Fibroblast of mammary gland (primary cell): ENCODE measurements at regions not wholly inside any gene's neighbourhood (a gene's known extent, or its start where the extent isn't known, plus 50 kb on each side); places are given as distances from the start of the nearest gene placed in this dataset.
"Not testable (repeated sequence)": the region's sequence is repeated elsewhere in the genome, so short reads cannot be mapped to it uniquely, and the experiment has no call there.

Experiments
- DNase-seq: peaks from one replicate; pipeline ENCODE4 v3.0.0-alpha.2; 2010; ENCODE audit warnings: low read depth
- H3K4me3 ChIP-seq: 2 replicates; pipeline ENCODE4 v1.5.1; 2011; ENCODE audit warnings: low read depth, mild to moderate bottlenecking, low read length, moderate library complexity; ENCODE audit not compliant: control insufficient read depth
- TF ChIP-seq, protein P1 (sequence below): conservative IDR thresholded peaks from 2 replicates; pipeline ENCODE4 v1.5.1; 2011; ENCODE audit warnings: low read depth, low read length, inconsistent platforms; ENCODE audit not compliant: control insufficient read depth, insufficient read depth

GRCh38 chr19:30066781-30067759 lies 125.0 kb downstream of the URI1 start:
- no peak overlapping the region for H3K4me3 ChIP-seq
- TF ChIP-seq, protein P1, sequence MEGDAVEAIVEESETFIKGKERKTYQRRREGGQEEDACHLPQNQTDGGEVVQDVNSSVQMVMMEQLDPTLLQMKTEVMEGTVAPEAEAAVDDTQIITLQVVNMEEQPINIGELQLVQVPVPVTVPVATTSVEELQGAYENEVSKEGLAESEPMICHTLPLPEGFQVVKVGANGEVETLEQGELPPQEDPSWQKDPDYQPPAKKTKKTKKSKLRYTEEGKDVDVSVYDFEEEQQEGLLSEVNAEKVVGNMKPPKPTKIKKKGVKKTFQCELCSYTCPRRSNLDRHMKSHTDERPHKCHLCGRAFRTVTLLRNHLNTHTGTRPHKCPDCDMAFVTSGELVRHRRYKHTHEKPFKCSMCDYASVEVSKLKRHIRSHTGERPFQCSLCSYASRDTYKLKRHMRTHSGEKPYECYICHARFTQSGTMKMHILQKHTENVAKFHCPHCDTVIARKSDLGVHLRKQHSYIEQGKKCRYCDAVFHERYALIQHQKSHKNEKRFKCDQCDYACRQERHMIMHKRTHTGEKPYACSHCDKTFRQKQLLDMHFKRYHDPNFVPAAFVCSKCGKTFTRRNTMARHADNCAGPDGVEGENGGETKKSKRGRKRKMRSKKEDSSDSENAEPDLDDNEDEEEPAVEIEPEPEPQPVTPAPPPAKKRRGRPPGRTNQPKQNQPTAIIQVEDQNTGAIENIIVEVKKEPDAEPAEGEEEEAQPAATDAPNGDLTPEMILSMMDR, result no peak
- DNase-seq, result no peak

- not testable (repeated sequence) for DNase-seq
Measured at GRCh38 chr19:30067956-30068506, 126.0 kb downstream of the URI1 start.

GRCh38 chr19:30068528-30069395 lies 126.7 kb downstream of the URI1 start:
- H3K4me3 ChIP-seq, result no peak overlapping the region
- TF ChIP-seq, protein P1, result no peak
- DNase-seq, result no peak

More at GRCh38 chr19:30067956-30068506, 126.0 kb downstream of the URI1 start:
- not testable (repeated sequence) for H3K4me3 ChIP-seq

GRCh38 chr19:30069535-30070197 lies 127.6 kb downstream of the URI1 start:
- no peak overlapping the region for H3K4me3 ChIP-seq
- TF ChIP-seq, protein P1, result no peak
- DNase-seq, result no peak

DNA sequence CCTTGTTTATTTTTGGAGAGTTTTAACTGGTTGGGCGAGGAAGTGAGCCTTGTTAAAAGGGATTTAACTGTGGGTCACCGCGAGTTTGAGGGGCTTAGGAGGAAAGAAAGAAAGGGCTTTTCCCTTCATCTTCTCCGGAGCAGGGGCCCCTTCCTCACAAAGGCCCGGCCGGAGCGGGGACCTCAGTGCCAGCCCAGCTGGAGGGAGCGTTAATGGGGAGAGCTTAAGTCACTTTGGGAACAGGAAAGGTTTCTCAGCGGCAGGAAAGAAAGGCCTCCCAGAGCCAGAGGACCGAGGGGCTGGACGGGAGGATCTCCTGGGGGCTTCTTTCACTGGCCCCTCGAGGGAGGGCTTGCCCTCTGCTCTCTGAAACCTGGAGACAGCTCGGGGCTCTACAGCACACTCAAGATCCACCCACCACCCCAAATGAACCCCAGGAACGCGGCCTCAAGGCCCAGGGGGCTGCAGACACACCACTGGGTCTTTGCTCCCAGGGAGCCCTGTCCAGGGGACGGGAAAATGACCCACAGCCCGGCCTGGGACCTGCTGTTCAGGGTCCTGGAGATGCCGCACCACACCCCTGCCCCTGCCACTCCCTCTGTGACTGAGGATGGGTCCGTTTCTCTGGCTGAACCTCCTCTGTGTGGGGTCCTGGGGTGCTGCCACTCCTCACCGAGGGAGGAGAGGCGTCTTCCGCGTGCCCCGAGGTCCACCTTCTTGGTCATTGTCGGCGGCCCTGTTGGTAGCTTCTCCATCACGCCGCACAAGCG lies 128.3 kb downstream of the URI1 start:
- no peak for DNase-seq
- no peak overlapping the region for H3K4me3 ChIP-seq
- TF ChIP-seq, protein P1, result no peak

DNA sequence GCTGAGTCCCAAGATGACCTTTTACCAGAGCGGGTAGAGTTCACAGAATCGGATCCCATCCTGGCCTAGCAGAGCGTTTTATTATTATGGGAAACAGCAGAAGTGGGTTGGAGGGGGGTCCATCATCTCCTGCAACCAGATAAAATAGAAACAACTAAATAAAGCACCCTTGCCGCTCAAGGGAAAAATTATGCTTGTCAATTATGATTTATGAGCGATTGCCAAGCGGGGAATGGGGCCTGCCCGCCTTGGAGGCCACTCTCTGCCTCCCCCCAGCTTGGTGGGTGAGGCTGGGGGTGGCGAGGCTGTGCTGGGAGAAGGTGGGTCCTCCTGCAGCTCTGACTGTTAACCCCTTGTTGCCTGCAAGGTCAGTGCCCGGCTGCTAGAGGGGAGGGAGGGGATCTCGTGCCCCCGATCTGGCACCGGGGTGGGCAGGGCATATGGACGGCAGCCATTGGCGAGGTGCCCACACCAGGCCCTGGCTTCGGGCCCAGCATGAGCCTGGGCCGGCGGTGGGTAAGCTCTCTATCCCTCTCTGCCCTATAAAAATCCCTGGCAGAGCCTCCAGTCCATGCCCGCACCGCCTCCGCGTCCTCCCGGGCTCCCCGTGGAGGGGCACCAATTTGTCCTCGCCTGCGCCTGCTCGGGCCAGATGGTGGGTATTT lies 129.1 kb downstream of the URI1 start:
- no peak overlapping the region for H3K4me3 ChIP-seq
- no peak for DNase-seq
- TF ChIP-seq, protein P1, result no peak
